Testis (tissue), 2 donors: ENCODE measurements at regions not wholly inside any gene's neighbourhood (a gene's known extent, or its start where the extent isn't known, plus 50 kb on each side); places are given as distances from the start of the nearest gene placed in this dataset.

Experiments
- POLR2A ChIP-seq: fragments of 450-650 bp; IDR thresholded peaks from one replicate; pipeline ENCODE4 v1.6.1; 2017; ENCODE audit warnings: antibody characterized with exemption, mild to moderate bottlenecking, moderate library complexity
- TF ChIP-seq, protein P1 (sequence below), 3 experiments: fragments of 450-650 bp in 2 of 3; fragments of 200-600 bp in 1 of 3; sonication (generic) in 1 of 3; IDR thresholded peaks; one replicate each; pipeline ENCODE4 v1.5.1; 2016 to 2019; ENCODE audit warnings: antibody characterized with exemption in 3 of 3, mild to moderate bottlenecking in 2 of 3, moderate library complexity in 1 of 3

GRCh38 chr4:162343967-162344366 lies 180.2 kb upstream of the FSTL5 start:
- TF ChIP-seq, protein P1, sequence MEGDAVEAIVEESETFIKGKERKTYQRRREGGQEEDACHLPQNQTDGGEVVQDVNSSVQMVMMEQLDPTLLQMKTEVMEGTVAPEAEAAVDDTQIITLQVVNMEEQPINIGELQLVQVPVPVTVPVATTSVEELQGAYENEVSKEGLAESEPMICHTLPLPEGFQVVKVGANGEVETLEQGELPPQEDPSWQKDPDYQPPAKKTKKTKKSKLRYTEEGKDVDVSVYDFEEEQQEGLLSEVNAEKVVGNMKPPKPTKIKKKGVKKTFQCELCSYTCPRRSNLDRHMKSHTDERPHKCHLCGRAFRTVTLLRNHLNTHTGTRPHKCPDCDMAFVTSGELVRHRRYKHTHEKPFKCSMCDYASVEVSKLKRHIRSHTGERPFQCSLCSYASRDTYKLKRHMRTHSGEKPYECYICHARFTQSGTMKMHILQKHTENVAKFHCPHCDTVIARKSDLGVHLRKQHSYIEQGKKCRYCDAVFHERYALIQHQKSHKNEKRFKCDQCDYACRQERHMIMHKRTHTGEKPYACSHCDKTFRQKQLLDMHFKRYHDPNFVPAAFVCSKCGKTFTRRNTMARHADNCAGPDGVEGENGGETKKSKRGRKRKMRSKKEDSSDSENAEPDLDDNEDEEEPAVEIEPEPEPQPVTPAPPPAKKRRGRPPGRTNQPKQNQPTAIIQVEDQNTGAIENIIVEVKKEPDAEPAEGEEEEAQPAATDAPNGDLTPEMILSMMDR (IDR thresholded peaks at IDR 0.05): no peak
- TF ChIP-seq POLR2A: no peak
